Prostate gland (tissue), 2 donors: ENCODE measurements at regions not wholly inside any gene's neighbourhood (a gene's known extent, or its start where the extent isn't known, plus 50 kb on each side); places are given as distances from the start of the nearest gene placed in this dataset.

Source experiments
- DNase-seq: peaks from one replicate; pipeline ENCODE4 v3.0.0-alpha.2; 2019; ENCODE audit warnings: low spot score
- H3K27ac ChIP-seq, 2 donors: fragments of 200-600 bp; sonication (generic); 2 replicates each; pipeline ENCODE4 v1.5.1; 2017 to 2019
- H3K27me3 ChIP-seq: fragments of 200-600 bp; sonication (generic); replicated peaks from 2 replicates; pipeline ENCODE4 v1.5.1; 2019; ENCODE audit not compliant: insufficient read depth
- H3K36me3 ChIP-seq, 2 donors: fragments of 200-600 bp; sonication (generic); 1 replicate in 1 of 2; 2 replicates in 1 of 2; pipeline versions ENCODE4 v1.5.1 to v1.8.1; 2017 to 2019
- H3K4me1 ChIP-seq: fragments of 200-600 bp; sonication (generic); replicated peaks from 2 replicates; pipeline ENCODE4 v1.5.1; 2019
- H3K4me3 ChIP-seq, 2 donors: fragments of 200-600 bp; sonication (generic); 2 replicates each; pipeline ENCODE4 v1.5.1; 2017 to 2019
- H3K9me3 ChIP-seq: fragments of 200-600 bp; sonication (generic); 2 replicates; pipeline ENCODE4 v1.5.1; 2017
- POLR2A ChIP-seq: fragments of 450-650 bp; IDR thresholded peaks from one replicate; pipeline ENCODE4 v1.6.1; 2016; ENCODE audit warnings: antibody characterized with exemption, mild to moderate bottlenecking
- POLR2AphosphoS5 ChIP-seq: sonication (generic); formaldehyde crosslinking; IDR thresholded peaks from one replicate; pipeline ENCODE4 v1.6.1; 2017; ENCODE audit warnings: antibody characterized with exemption
- WGBS: methylation state at CpG from one replicate; pipeline ENCODE4 v1.1.5; 2018; 5-methylcytosine and 5-hydroxymethylcytosine counted together
- intact Hi-C: fragments of 100-400 bp; cut with DNase I; formaldehyde crosslinking; loops from one replicate; pipeline ENCODE4 v1.14.2; 2022
- TF ChIP-seq, protein P1 (sequence below), 4 experiments: fragments of 200-600 bp in 2 of 4; fragments of 450-650 bp in 2 of 4; sonication (generic) in 2 of 4; IDR thresholded peaks; 1 replicate in 3 of 4; 2 replicates in 1 of 4; pipeline ENCODE4 v1.5.1; 2016 to 2019; ENCODE audit warnings: antibody characterized with exemption in 4 of 4, mild to moderate bottlenecking in 2 of 4, moderate library complexity in 2 of 4

DNA sequence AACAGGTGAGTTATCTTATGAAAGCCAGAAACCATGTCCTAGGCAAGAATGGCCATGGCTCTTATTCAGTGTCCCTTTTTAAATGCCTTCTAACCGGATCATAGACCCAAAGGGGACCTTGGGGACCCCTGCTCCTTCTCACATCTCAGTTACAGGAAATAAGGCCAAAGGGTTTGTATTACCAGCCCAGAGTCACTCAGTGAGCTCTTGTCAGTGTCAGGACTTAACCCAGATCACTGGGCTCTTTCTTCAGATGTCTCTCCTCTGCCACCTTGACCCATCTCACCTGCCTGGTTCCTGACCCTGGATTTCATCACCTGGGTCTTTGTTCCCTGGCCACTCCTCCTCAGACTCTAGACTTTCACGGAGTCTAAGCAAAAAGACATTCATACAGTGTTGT is 556.7 kb downstream of the CMPK2 start:
- WGBS: 95% methylated on average over 2 of the region's 2 CpGs
- Histone ChIP-seq H3K4me1 (no peaks in the 10 kb centered on the region), H3K4me3 (no peak overlapping the region), H3K27ac (no peak overlapping the region), H3K27me3 (no peaks in the 10 kb centered on the region), H3K9me3 (no peaks in the 10 kb centered on the region), H3K36me3 (no peaks in the 10 kb centered on the region)
- DNase-seq: no peak
- intact Hi-C loops: no loop called here
- TF ChIP-seq, protein P1, sequence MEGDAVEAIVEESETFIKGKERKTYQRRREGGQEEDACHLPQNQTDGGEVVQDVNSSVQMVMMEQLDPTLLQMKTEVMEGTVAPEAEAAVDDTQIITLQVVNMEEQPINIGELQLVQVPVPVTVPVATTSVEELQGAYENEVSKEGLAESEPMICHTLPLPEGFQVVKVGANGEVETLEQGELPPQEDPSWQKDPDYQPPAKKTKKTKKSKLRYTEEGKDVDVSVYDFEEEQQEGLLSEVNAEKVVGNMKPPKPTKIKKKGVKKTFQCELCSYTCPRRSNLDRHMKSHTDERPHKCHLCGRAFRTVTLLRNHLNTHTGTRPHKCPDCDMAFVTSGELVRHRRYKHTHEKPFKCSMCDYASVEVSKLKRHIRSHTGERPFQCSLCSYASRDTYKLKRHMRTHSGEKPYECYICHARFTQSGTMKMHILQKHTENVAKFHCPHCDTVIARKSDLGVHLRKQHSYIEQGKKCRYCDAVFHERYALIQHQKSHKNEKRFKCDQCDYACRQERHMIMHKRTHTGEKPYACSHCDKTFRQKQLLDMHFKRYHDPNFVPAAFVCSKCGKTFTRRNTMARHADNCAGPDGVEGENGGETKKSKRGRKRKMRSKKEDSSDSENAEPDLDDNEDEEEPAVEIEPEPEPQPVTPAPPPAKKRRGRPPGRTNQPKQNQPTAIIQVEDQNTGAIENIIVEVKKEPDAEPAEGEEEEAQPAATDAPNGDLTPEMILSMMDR (IDR thresholded peaks at IDR 0.05): no peak
- TF ChIP-seq POLR2A (no peak), POLR2AphosphoS5 (no peak)

DNA sequence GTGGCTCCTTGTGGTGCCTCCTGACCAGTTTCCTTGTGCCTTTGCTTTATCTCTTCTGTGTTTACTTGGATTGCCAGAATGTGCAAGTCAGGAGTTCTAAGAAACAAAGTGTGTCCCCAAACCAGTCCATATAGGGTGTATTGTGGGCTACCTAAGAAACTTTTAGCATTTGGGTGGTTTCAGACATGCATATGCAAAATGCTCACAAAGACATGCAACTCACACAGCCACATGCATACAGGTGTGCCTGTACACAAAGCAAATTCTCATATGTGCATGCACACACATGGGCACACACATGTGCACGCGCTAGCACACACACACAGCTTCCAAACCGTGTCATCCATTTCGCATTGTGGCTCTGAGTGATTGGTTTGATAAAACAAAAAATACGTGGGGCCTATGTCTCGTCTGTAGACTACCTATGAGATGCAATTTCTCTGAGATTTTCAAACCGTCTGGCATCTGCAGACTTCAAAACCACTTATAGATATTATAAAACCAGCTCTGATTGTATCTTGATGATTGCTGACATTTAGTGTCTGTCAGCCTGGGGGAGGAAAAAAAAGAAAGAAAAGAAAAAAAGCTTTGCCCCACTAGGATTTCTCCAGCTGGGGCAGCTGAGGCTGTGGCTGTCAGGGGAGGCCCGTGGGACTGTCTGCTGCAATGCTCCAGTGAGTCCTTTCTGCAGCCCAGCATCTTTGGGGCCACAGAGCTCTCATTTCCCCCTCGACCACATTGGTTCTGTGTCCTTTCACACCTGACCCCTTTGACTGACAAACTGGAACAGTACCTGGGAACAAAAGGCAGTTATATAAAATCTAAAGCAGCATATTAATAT is 556.1 kb downstream of the CMPK2 start:
- TF ChIP-seq POLR2A: no peak
- TF ChIP-seq POLR2AphosphoS5: no peak
- Histone ChIP-seq H3K27me3 (no peaks in the 10 kb centered on the region), H3K9me3 (no peaks in the 10 kb centered on the region), H3K4me1 (no peaks in the 10 kb centered on the region), H3K36me3 (no peaks in the 10 kb centered on the region), H3K27ac (no peak overlapping the region), H3K4me3 (no peak overlapping the region)
- DNase-seq: no peak
- 71% methylated on average over 9 of the region's 9 CpGs for WGBS
- intact Hi-C loops: no loop called here

DNA sequence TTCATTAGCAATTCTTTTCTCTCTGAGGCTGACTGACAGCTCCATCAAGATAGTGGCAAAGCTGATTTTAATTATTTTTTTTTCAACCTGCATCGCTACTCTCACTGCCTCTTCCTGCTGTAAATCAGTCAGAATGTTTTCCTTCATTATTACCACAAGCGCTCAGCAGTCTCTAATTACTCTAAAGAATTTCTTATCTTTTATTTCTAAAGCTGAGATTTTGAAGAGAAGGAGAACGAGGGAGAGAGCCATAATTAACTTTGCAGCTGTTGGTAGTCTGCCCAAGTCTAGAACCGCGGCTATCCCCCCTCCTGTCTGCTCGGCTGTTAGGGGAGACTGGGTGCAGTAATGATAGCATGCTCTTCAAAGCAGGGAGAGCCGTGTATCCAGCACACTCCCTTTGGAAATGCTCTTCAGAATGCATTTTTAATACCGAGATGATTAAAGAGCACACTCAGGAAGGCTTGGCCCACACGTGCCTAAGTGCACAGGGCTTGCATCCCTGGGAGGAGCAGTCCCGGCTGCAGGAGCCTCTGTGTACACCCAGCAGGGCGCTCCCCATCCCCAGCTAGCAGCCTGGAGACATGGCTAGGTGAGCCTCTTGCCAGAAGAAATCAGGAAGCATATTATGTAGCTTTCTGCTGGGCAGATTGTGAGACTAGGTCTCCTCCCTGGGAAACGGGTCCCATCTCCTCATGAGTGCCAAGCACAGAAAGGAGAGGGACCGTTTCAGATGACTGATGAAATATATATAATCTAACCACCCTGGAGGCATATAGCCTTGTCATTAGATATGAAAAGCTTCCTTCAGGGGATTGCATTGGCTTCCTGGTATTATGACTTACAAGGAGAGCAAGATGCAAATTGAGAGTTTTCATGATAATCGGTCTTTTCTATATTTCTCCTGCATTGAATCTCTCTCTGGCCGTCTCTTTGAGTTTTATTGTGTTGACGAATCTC is 555.2 kb downstream of the CMPK2 start:
- TF ChIP-seq, protein P1 (IDR thresholded peaks at IDR 0.05): no peak
- TF ChIP-seq POLR2A: no peak
- TF ChIP-seq POLR2AphosphoS5: no peak
- H3K27me3 ChIP-seq: no peaks in the 10 kb centered on the region
- H3K9me3 ChIP-seq: no peaks in the 10 kb centered on the region
- WGBS: 24% methylated on average over 16 of the region's 16 CpGs
- no peaks in the 10 kb centered on the region for H3K36me3 ChIP-seq
- intact Hi-C loops: no loop called here
- H3K4me1 ChIP-seq: no peaks in the 10 kb centered on the region
- no peak overlapping the region for H3K27ac ChIP-seq
- no peak overlapping the region for H3K4me3 ChIP-seq
- DNase-seq: no peak

DNA sequence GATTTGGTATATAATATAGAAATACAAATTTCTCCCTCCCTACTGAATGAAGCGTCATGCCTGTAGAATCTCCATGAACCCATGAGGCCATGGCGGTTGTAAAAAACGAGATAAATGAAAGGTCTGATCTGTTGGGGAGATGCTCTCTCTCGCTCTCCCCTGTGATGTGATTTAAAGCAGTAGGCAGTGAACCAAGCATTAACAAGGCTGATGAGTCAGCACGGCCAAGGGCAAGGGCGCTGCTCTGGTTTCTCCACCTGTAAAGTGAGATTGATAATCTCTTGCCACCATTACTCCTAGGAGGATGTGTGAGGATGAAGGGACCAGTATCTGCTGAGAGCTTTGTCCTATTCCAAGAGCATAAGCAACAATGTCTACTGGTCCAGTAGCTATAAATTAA is 553.3 kb downstream of the CMPK2 start:
- no peak overlapping the region for H3K4me3 ChIP-seq
- no peak for DNase-seq
- H3K9me3 ChIP-seq: no peaks in the 10 kb centered on the region
- no peaks in the 10 kb centered on the region for H3K36me3 ChIP-seq
- TF ChIP-seq, protein P1 (IDR thresholded peaks at IDR 0.05): no peak
- no peak overlapping the region for H3K27ac ChIP-seq
- intact Hi-C loops: no loop called here
- no peaks in the 10 kb centered on the region for H3K4me1 ChIP-seq
- WGBS: 92% methylated on average over 6 of the region's 6 CpGs
- no peaks in the 10 kb centered on the region for H3K27me3 ChIP-seq

DNA sequence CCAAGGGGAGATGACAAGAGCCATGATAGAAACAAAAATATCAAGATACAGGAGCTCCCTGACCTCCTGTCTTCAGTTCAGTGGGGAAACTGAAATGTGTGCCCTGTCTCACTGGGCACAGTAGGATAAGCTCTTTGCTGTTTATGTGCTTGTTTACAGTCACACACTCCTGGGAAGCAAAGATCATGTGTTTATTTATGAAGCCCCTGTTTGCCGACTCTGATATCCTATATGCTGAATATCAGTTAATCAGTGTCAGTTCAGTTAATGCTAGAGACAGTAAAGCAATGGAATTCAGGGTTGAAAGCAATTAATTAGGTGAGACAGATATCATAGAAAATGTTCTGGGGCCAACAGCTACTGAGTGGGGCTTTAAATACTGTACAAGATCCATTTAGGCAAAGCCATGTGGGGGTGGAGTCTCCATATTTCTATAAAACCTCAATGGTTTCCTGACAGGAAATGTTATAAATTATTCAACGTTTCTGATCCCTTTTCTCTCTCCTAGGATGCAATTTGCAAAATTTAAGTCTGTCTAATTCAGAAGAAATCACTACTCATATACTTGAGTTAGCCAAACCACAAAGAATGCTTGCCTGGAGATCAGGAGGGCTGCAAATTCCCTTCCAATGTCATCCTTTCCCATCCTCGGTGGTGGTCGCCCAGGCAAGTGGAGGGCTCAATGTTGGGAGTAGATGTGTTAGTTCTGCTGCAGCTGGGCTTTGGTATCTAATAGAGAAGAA is 551.3 kb downstream of the CMPK2 start:
- Histone ChIP-seq H3K4me3 (no peak overlapping the region), H3K27ac (no peak overlapping the region), H3K36me3 (no peaks in the 10 kb centered on the region), H3K9me3 (no peaks in the 10 kb centered on the region), H3K4me1 (no peaks in the 10 kb centered on the region), H3K27me3 (no peaks in the 10 kb centered on the region)
- DNase-seq: no peak
- 59% methylated on average over 4 of the region's 4 CpGs for WGBS
- intact Hi-C loops: no loop called here
- no peak for TF ChIP-seq POLR2A
- no peak for TF ChIP-seq POLR2AphosphoS5
- TF ChIP-seq, protein P1 (IDR thresholded peaks at IDR 0.05): no peak
